B cell (primary cell): ENCODE measurements at regions not wholly inside any gene's neighbourhood (a gene's known extent, or its start where the extent isn't known, plus 50 kb on each side); places are given as distances from the start of the nearest gene placed in this dataset.

Experiments
- ATAC-seq: fragments of 200-7000 bp; cut with Tn5 transposase; one replicate; pipeline ENCODE4 v1.10.0; 2021; ENCODE audit warnings: low read depth, mild to moderate bottlenecking, moderate number of reproducible peaks, moderate library complexity
- CTCF ChIA-PET: fragments of 350-600 bp; sonication (Branson Sonifier 250); formaldehyde crosslinking; loops from one replicate; lab custom pipeline; 2021; ENCODE audit warnings: antibody characterized with exemption, inconsistent platforms; lab: Charles Lee
- POLR2A ChIA-PET: fragments of 350-600 bp; sonication (Branson Sonifier 250); formaldehyde crosslinking; loops from one replicate; lab custom pipeline; 2021; ENCODE audit warnings: antibody characterized with exemption; lab: Charles Lee
- DNase-seq: peaks from one replicate; pipeline ENCODE4 v3.0.0; 2013
- H2AFZ ChIP-seq: 2 replicates; pipeline ENCODE4 v1.6.1; 2012; ENCODE audit warnings: mild to moderate bottlenecking, low read depth, low read length; ENCODE audit not compliant: insufficient read depth, poor library complexity, severe bottlenecking
- H3K27ac ChIP-seq, 2 donors: 1 replicate in 1 of 2; 2 replicates in 1 of 2; pipeline ENCODE4 v1.5.1; 2012 to 2013; ENCODE audit warnings: low read length in 2 of 2, mild to moderate bottlenecking in 2 of 2, moderate library complexity in 1 of 2
- H3K27me3 ChIP-seq, 4 experiments: fragments of 200-600 bp in 1 of 4; sonication (generic) in 1 of 4; replicated peaks in 1 of 4; 1 replicate in 2 of 4; 2 replicates in 2 of 4; pipeline versions ENCODE4 v1.6.1 to v1.7.0; 2013 to 2016; ENCODE audit warnings: low read length in 3 of 4, mild to moderate bottlenecking in 2 of 4, mixed read lengths in 1 of 4, moderate library complexity in 1 of 4; ENCODE audit not compliant: insufficient read depth in 4 of 4, control insufficient read depth in 3 of 4; ENCODE audit errors: control extremely low read depth in 1 of 4
- H3K36me3 ChIP-seq, 2 experiments: replicated peaks in 1 of 2; 1 replicate in 1 of 2; 2 replicates in 1 of 2; pipeline versions ENCODE4 v1.6.1 to v1.7.1; 2013; ENCODE audit warnings: low read length in 1 of 2; ENCODE audit not compliant: insufficient read depth in 2 of 2, control insufficient read depth in 1 of 2; ENCODE audit errors: control extremely low read depth in 1 of 2, extremely low read depth in 1 of 2
- H3K4me1 ChIP-seq, 2 donors: fragments of 200-600 bp in 1 of 2; sonication (generic) in 1 of 2; 1 replicate in 1 of 2; 2 replicates in 1 of 2; pipeline versions ENCODE4 v1.5.1 to v1.6.1; 2013 to 2017; ENCODE audit warnings: low read length in 2 of 2; ENCODE audit not compliant: control insufficient read depth in 2 of 2, insufficient read depth in 2 of 2
- H3K4me2 ChIP-seq: replicated peaks from 2 replicates; pipeline ENCODE3; 2012; ENCODE audit warnings: mild to moderate bottlenecking, low read depth, low read length; ENCODE audit not compliant: poor library complexity, severe bottlenecking
- H3K4me3 ChIP-seq, 5 experiments: fragments of 200-600 bp in 1 of 5; sonication (generic) in 1 of 5; 1 replicate in 3 of 5; 2 replicates in 2 of 5; pipeline versions ENCODE4 v1.5.1 to v1.7.0; 2011 to 2016; ENCODE audit warnings: low read length in 4 of 5, mild to moderate bottlenecking in 4 of 5, low read depth in 2 of 5, control low read depth in 1 of 5, moderate library complexity in 1 of 5; ENCODE audit not compliant: insufficient read depth in 1 of 5; ENCODE audit errors: control extremely low read depth in 1 of 5, extremely low read depth in 1 of 5
- H3K79me2 ChIP-seq: fragments of 200-600 bp; sonication (generic); one replicate; pipeline ENCODE4 v1.6.0; 2016; ENCODE audit warnings: low read length; ENCODE audit not compliant: control insufficient read depth, insufficient read depth
- H3K9ac ChIP-seq: fragments of 200-600 bp; sonication (generic); 2 replicates; pipeline ENCODE4 v1.6.1; 2017; ENCODE audit warnings: mild to moderate bottlenecking, low read length, moderate library complexity
- H3K9me3 ChIP-seq, 3 donors: one replicate each; pipeline versions ENCODE4 v1.6.1 to v1.7.1; 2013; ENCODE audit warnings: low read length in 2 of 3; ENCODE audit not compliant: control insufficient read depth in 2 of 3, insufficient read depth in 1 of 3; ENCODE audit errors: control extremely low read depth in 1 of 3
- H4K20me1 ChIP-seq: 2 replicates; pipeline ENCODE4 v1.6.0; 2012; ENCODE audit warnings: mild to moderate bottlenecking, low read length; ENCODE audit not compliant: insufficient read depth, control insufficient read depth, poor library complexity, severe bottlenecking
- H3K27ac Mint-ChIP-seq: one replicate; pipeline ENCODE4 v1.8.0; 2021; ENCODE audit warnings: mixed read lengths
- H3K27me3 Mint-ChIP-seq: one replicate; pipeline ENCODE4 v1.8.0; 2021; ENCODE audit warnings: mixed read lengths
- H3K4me1 Mint-ChIP-seq: one replicate; pipeline ENCODE4 v1.8.0; 2021; ENCODE audit warnings: mixed read lengths
- H3K4me3 Mint-ChIP-seq: one replicate; pipeline ENCODE4 v1.8.0; 2021; ENCODE audit warnings: mixed read lengths
- H3K9me3 Mint-ChIP-seq: one replicate; pipeline ENCODE4 v1.8.0; 2022; ENCODE audit warnings: mixed read lengths; ENCODE audit not compliant: insufficient read depth
- CTCF ChIP-seq: fragments of 200-600 bp; IDR thresholded peaks from one replicate; pipeline ENCODE4 v1.8.0; 2022; ENCODE audit warnings: antibody characterized with exemption, mild to moderate bottlenecking
- EZH2 ChIP-seq: IDR thresholded peaks from 2 replicates; pipeline ENCODE4 v1.6.1; 2012; ENCODE audit warnings: borderline replicate concordance, low read depth, mild to moderate bottlenecking, moderate library complexity, low read length; ENCODE audit not compliant: insufficient read depth, poor library complexity, severe bottlenecking
- WGBS: methylation state at CpG from one replicate; pipeline ENCODE4 v1.1.5; 2013; ENCODE audit warnings: missing lambda C conversion rate; ENCODE audit not compliant: insufficient coverage; 5-methylcytosine and 5-hydroxymethylcytosine counted together
- intact Hi-C: fragments of 100-400 bp; cut with micrococcal nuclease; formaldehyde crosslinking; loops from one replicate; pipeline ENCODE4 v1.10.0; 2022

GRCh38 chr1:172837816-172838679 lies 179.1 kb downstream of the FASLG start:
- no peaks in the 10 kb centered on the region for H3K27me3 ChIP-seq
- no peak for DNase-seq
- no peak for ATAC-seq
- CTCF ChIA-PET = interaction anchor here (0.6 to 3.8 kb wide), 2 partner anchors 11 to 520 kb away, joined by 3 to 16 read pairs; no protein-coding TSS in a partner anchor
- no peak overlapping the region for H3K9ac ChIP-seq
- intact Hi-C loops = no loop called here
- Mint-ChIP-seq H3K4me3 (no peak overlapping the region), H3K9me3 (no peaks in the 10 kb centered on the region), H3K4me1 (no peaks in the 10 kb centered on the region), H3K27me3 (no peaks in the 10 kb centered on the region), H3K27ac (no peak overlapping the region)
- H3K27ac ChIP-seq = no peak overlapping the region
- no peaks in the 10 kb centered on the region for H3K36me3 ChIP-seq
- H3K79me2 ChIP-seq = no peaks in the 10 kb centered on the region
- no peak overlapping the region for H3K4me3 ChIP-seq
- no peak overlapping the region for H2AFZ ChIP-seq
- H3K4me1 ChIP-seq = no peaks in the 10 kb centered on the region
- no peak overlapping the region for H3K4me2 ChIP-seq
- TF ChIP-seq EZH2 (no peak), CTCF (no peak)
- WGBS = 100% methylated on average over 3 of the region's 6 CpGs
- POLR2A ChIA-PET = no interaction called here
- no peaks in the 10 kb centered on the region for H4K20me1 ChIP-seq
- no peaks in the 10 kb centered on the region for H3K9me3 ChIP-seq

GRCh38 chr1:172838680-172839313 lies 179.9 kb downstream of the FASLG start:
- Histone ChIP-seq H3K27me3 (no peaks in the 10 kb centered on the region), H3K4me1 (no peaks in the 10 kb centered on the region), H3K27ac (no peak overlapping the region), H3K9me3 (no peaks in the 10 kb centered on the region), H3K9ac (no peak overlapping the region), H3K4me2 (no peak overlapping the region), H3K79me2 (no peaks in the 10 kb centered on the region), H2AFZ (no peak overlapping the region), H4K20me1 (no peaks in the 10 kb centered on the region), H3K4me3 (no peak overlapping the region), H3K36me3 (no peaks in the 10 kb centered on the region)
- no peak for DNase-seq
- Mint-ChIP-seq H3K27ac (no peak overlapping the region), H3K4me1 (no peaks in the 10 kb centered on the region), H3K9me3 (no peaks in the 10 kb centered on the region), H3K4me3 (no peak overlapping the region), H3K27me3 (no peaks in the 10 kb centered on the region)
- TF ChIP-seq EZH2 (no peak), CTCF (no peak)
- intact Hi-C loops = no loop called here
- CTCF ChIA-PET = interaction anchor here (2.3 kb wide), 1 partner anchor 363 kb away, joined by 7 read pairs; no protein-coding TSS in a partner anchor
- POLR2A ChIA-PET = no interaction called here
- ATAC-seq = no peak
- no CpG with 5 or more reads among the region's 4 CpGs for WGBS
